ENCODE measurements at regions not wholly inside any gene's neighbourhood (a gene's known extent, or its start where the extent isn't known, plus 50 kb on each side); places are given as distances from the start of the nearest gene placed in this dataset.

GRCh38 chr20:16944745-16945144 lies 196.6 kb downstream of the OTOR start:
- no peak for DNase-seq (ENCODE audit: low read depth in 4 of 4, low spot score in 1 of 4)

DNA sequence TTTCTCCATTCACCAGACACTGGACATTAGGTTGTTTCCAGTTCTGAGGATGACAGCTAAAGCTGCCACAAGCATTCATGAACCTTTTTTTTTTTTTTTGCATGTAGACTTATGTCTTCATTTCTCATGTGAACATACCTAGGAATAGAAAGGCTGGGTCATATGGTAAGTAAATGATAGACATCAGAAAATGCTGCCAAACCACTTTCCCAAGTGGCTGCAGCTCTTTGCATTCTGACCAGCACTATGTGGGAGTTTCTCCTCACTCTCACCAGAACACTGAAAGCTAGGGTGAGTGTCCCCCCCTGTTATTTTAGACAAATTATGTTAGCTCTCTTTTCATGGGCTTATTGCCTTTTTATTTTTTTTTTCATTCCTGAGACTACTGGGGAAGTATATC lies 197.5 kb downstream of the OTOR start:
- DNase-seq (ENCODE audit: low read depth in 4 of 4, low spot score in 1 of 4) = no peak

GRCh38 chr20:16946097-16946496 lies 197.9 kb downstream of the OTOR start:
- DNase-seq (ENCODE audit: low read depth in 4 of 4, low spot score in 1 of 4) = no peak

DNA sequence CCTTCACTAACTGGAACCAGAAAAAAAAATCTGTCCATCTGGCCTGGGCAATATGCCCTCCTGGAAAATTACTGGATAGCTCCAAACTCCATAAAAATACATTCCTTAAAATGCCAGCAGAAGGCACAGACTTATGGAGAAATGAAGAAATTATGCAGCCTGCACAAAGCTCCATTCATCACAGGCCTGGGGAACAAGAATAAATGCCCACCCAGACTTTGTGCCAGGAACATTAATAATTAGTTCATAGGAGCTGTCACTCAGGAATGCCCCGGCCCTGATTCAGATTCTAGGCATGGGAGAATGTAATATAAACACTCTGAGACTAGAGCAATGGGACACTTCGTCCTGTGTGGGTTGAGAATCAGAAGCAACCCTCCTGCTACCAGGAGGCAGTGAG lies 199.3 kb downstream of the OTOR start:
- DNase-seq (ENCODE audit: low read depth in 4 of 4, low spot score in 1 of 4) = no peak

DNA sequence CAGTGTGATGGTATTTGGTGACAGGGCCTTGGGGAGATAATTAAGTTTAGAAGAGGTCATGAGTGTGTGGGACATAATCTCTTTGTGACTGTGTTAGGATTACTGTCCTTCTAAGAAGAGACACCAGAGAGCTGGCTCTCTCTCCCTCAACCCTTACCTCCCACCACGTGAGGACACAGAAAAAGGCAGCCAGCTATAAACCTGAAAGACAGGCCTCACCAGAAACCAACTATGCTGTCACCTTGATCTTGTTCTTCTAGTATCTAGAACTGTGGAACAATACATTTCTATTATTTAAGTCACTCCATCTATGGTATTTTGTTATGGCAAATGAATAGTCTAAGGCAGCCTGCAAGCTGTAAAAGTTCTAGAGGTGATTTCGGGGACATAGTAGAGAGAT lies 203.7 kb downstream of the OTOR start:
- DNase-seq (ENCODE audit: low read depth in 4 of 4, low spot score in 1 of 4) = no peak

DNA sequence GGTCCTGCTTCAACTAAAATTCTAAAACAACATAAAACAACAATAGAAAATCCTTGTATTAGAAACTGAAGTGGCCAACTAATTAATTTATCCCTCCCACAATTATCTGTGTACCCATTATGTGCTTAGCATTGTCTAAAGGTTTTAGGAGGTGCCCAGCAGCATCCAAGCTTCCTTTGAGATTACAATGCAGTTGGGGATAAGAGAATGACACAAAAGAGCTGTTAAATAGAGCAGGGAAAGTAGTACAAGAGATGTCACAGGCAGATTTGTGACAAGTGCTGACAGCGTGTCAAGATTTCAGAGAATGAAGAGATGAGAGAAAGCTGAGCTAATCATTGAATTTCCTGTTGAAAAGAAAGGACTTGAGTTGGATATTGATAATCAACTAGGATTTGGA lies 204.8 kb downstream of the OTOR start:
- DNase-seq (ENCODE audit: low read depth in 4 of 4, low spot score in 1 of 4) = no peak

GRCh38 chr20:16953858-16954257 lies 205.7 kb downstream of the OTOR start:
- DNase-seq (ENCODE audit: low read depth in 4 of 4, low spot score in 1 of 4) = no peak

GRCh38 chr20:16955462-16955861 lies 207.3 kb downstream of the OTOR start:
- no peak for DNase-seq (ENCODE audit: low read depth in 4 of 4, low spot score in 1 of 4)

DNA sequence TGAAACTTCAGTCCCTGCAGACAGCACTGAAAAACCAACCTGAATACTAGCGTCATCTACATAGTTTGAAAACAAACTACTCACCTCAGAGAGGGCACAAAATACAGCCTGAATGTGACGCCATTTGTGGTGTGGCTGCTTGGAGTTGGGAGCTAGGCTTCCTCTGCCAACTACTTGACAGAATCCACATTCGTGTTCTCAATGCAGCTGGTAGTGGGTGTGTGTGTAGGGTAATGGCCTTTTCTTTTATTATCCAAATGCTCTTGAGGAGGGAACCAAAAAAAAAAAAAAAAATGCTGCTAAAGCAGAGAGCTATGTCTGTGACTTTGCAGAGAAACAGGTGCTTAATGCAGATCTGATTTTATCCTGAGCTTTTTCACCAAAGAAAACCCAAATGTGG lies 207.8 kb downstream of the OTOR start:
- no peak for DNase-seq (ENCODE audit: low read depth in 4 of 4, low spot score in 1 of 4)

DNA sequence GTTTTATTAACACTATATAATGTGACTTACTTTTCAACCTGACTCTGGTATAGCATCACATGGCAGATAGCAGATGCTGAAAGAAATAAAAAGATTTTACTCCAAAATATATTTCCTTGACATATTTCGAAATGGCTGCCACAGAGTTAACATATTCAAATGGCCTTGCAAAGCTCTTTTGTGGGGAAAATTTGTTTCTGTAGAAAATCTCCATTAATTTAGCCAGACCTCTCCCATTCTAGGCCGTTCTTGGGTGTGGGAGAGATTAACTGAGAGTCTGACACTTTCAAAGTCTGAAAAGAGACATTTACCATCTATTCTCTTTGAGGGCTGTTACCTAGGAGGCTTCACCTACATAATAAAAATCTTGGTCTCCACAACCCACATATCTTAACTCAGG lies 217.2 kb downstream of the OTOR start:
- no peak for DNase-seq (ENCODE audit: low read depth in 4 of 4, low spot score in 1 of 4)

GRCh38 chr20:16966276-16966880 lies 218.2 kb downstream of the OTOR start:
- DNase-seq (ENCODE audit: low read depth in 4 of 4, low spot score in 1 of 4) = no peak

DNA sequence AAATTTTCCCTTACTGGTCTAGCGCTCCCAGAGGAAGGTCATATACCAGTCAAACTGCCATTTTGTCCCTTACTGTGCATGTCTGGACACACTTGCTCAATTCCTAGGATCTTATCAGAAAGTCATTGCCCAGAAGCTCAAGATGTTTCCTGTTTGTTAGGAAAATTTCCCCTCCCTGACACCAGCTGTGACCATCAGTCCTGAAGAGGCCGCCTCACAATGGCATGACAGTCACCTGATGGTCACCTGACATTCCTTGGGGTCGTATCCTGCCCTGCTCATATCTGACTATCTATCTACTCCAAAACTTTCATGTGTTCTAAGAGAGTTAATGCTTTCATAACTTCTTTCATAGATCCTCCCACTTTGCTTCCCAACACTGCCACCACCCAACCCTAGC lies 219.9 kb downstream of the OTOR start:
- no peak for DNase-seq (ENCODE audit: low read depth in 4 of 4, low spot score in 1 of 4)

GRCh38 chr20:16970776-16971175 lies 222.6 kb downstream of the OTOR start:
- DNase-seq (ENCODE audit: low read depth in 4 of 4, low spot score in 1 of 4) = no peak

DNA sequence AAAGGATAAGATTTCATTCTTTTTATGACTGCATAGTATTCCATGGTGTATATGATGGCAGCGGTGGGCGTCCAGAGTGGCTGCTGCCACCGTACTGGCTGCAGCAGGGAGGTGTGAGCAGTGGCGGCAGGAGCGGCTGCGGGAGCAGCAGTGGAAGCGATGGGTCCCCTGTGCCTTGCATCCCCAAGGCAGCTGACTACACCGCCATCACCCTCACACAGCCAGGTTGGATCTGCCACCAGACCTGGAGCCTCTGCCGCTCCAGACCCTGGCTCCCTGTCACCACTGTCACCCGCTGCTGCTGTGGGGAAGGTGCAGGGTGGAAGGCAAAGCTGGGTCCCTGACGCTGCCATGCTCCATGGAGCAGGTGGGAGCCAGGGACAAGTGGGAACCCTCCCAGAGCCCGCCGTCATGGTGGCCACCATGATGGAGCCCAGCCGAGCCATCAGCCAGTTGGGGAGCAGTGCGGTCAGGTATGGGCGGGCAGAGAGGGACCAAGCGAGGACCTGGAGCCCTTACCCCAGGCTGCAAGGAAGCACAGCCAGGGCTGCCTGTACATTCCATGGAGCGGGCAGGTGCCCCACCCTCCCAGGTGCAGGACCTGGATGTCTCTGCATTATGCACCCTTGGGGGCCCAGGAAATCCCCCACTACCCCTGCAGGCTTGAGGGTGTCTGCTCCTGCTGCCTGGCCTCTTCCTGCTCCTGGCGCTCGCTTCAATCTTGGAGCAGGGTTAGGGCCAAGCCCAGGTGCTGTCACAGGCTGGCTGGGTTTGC lies 226.1 kb downstream of the OTOR start:
- DNase-seq (ENCODE audit: low read depth in 4 of 4, low spot score in 1 of 4) = no peak

GRCh38 chr20:16974855-16975162 lies 226.7 kb downstream of the OTOR start:
- no peak for DNase-seq (ENCODE audit: low read depth in 4 of 4, low spot score in 1 of 4)

- no peak for DNase-seq (ENCODE audit: low read depth in 4 of 4, low spot score in 1 of 4)
These were observed 227.5 kb downstream of the OTOR start for GRCh38 chr20:16975682-16976081.

DNA sequence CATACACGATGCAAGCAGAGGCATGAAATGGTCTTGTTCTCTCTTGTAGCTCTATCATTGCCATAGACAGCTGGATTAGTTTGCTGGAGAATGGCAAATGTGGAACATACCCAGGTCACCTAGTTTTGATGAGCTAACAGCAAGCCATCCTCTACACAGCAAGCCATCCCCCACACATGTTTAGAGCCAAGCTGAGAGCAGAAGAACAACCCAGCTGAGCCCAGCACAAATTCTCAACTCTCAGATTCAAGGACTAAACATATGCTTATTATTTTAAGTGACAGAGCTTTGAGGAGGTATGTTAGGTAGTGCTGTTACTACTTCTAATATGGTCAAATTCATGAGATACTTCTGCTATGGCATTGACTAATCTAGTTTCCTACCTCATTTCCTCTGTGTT lies 230.3 kb downstream of the OTOR start:
- no peak for DNase-seq (ENCODE audit: low read depth in 4 of 4, low spot score in 1 of 4)

- DNase-seq (ENCODE audit: low read depth in 4 of 4, low spot score in 1 of 4) = no peak
These were observed 234.1 kb downstream of the OTOR start for GRCh38 chr20:16982091-16982726.

DNA sequence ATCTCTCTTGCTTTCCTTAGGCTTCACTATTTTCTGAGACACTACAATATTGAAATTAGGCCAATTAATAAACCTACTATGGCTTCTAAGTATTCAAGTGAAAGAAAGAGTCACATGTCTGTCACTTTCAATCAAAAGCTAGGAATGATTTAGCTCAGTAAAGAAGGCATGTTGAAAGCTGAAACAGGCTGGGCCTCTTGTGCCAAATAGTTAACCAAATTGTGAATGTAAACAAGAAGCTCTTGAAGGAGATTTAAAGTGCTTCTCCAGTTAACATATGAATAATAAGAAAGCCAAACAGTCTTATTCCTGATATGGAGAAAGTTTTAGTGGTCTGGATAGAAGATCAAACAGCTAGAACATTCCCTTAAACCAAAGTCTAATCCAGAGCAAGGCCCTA lies 236.3 kb downstream of the OTOR start:
- DNase-seq (ENCODE audit: low read depth in 4 of 4, low spot score in 1 of 4) = no peak

GRCh38 chr20:17003170-17003870 lies 223.5 kb upstream of the PCSK2 start:
- no peak for DNase-seq (ENCODE audit: low read depth in 4 of 4, low spot score in 1 of 4)

- DNase-seq (ENCODE audit: low read depth in 4 of 4, low spot score in 1 of 4) = no peak
These were observed 216.7 kb upstream of the PCSK2 start for GRCh38 chr20:17010181-17010580.

DNA sequence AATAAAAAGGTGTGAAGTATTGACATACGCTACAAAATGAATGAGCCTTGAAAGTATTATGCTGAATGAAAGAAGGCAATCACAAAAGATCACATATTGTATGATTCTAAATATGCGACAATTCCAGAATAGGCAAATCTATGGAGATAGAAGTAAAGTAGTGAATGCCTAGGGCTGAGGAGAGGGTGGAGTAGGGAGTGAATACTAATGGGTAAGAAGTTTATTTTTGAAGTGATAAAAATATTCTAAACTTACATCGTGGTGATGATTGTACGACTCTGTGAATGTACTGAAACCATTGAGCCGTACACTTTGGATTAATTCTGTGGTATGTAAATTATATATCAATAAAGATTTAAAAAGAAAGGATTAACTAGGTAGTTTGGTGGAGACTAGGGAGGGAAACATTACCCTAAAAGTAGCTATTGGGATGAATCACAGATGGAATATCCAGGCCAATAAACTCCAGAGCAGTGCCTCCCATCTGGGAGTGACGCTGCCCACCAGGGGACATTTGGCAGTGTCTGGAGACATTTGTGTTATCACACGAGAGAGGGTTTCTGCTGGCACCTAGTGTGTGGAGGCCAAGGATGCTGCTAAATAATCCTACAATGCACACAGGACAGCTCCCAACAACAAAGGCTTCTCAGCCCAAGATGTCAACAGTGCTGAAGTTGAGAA lies 214.2 kb upstream of the PCSK2 start:
- DNase-seq (ENCODE audit: low read depth in 4 of 4, low spot score in 1 of 4) = no peak
